Activated CD4-positive, alpha-beta memory T cell treated with anti-CD3 and anti-CD28 coated beads for 36 hours (primary cell): ENCODE measurements at regions not wholly inside any gene's neighbourhood (a gene's known extent, or its start where the extent isn't known, plus 50 kb on each side); places are given as distances from the start of the nearest gene placed in this dataset.

Source experiments
- CTCF ChIA-PET: fragments of 350-600 bp; sonication (Branson Sonifier 250); formaldehyde crosslinking; loops from one replicate; lab custom pipeline; 2021; ENCODE audit warnings: antibody characterized with exemption, inconsistent platforms; lab: Charles Lee
- POLR2A ChIA-PET: fragments of 350-600 bp; sonication (Branson Sonifier 250); formaldehyde crosslinking; loops from one replicate; lab custom pipeline; 2021; ENCODE audit warnings: antibody characterized with exemption; lab: Charles Lee
- DNase-seq: peaks from one replicate; pipeline ENCODE4 v3.0.0-alpha.2; 2020
- H3K27ac Mint-ChIP-seq: one replicate; pipeline ENCODE4 v1.8.0; 2021; ENCODE audit warnings: mixed read lengths
- H3K27me3 Mint-ChIP-seq: one replicate; pipeline ENCODE4 v1.8.0; 2021; ENCODE audit warnings: mixed read lengths
- H3K36me3 Mint-ChIP-seq: one replicate; pipeline ENCODE4 v1.8.0; 2021; ENCODE audit warnings: mixed read lengths
- H3K4me1 Mint-ChIP-seq: one replicate; pipeline ENCODE4 v1.8.0; 2021; ENCODE audit warnings: low read depth, mixed read lengths
- H3K4me3 Mint-ChIP-seq: one replicate; pipeline ENCODE4 v1.8.0; 2021; ENCODE audit warnings: mild to moderate bottlenecking, mixed read lengths
- H3K9me3 Mint-ChIP-seq: one replicate; pipeline ENCODE4 v1.8.0; 2021; ENCODE audit warnings: mixed read lengths
- intact Hi-C: fragments of 100-400 bp; cut with micrococcal nuclease; formaldehyde crosslinking; loops from one replicate; pipeline ENCODE4 v1.15.1; 2023

DNA sequence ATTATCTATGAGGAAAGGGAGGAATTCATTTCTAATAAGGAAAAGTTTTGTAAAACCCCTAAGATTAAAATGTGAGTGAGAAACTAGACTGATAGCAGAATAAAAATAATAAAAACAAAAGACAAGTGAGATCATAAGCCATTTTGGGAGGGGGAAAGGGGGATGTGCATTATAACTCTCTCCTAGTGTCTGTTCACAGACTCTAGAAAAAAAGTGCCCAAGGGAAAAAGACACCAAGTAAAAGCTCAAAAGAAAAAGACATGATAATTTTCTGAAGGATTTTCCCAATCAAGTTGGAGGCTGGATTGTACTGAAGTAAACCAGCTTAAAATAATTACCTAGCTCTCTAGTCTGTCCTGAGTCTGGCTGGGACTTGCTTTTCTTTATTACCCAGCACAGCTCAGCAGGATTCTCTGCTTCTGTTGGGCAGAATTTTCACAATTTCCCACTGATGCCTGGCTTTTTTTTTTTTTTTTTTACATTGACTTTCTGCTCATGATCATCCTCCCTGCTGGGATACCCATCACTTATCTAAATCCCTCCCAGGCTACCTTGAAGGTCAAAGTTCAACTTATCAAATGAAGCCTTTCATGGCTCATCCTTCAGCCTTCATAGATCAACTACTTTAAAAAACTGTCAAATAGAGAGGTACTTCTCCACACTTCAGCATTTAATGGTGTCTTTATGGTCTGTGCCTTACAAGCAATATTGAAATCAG lies 124.2 kb upstream of the KCNJ16 start:
- ChIA-PET CTCF (no interaction called here), POLR2A (no interaction called here)
- Mint-ChIP-seq H3K27ac (no peak overlapping the region), H3K36me3 (no peaks in the 10 kb centered on the region), H3K4me1 (no peaks in the 10 kb centered on the region), H3K4me3 (no peak overlapping the region), H3K9me3 (no peaks in the 10 kb centered on the region), H3K27me3 (no peaks in the 10 kb centered on the region)
- intact Hi-C loops: no loop called here
- no peak for DNase-seq

- intact Hi-C loops: no loop called here
- Mint-ChIP-seq H3K4me1 (no peaks in the 10 kb centered on the region), H3K4me3 (no peak overlapping the region), H3K36me3 (no peaks in the 10 kb centered on the region), H3K27me3 (no peaks in the 10 kb centered on the region), H3K27ac (no peak overlapping the region), H3K9me3 (no peaks in the 10 kb centered on the region)
- ChIA-PET CTCF (no interaction called here), POLR2A (no interaction called here)
- no peak for DNase-seq
Measured at GRCh38 chr17:69954241-69954925, 120.6 kb upstream of the KCNJ16 start.

DNA sequence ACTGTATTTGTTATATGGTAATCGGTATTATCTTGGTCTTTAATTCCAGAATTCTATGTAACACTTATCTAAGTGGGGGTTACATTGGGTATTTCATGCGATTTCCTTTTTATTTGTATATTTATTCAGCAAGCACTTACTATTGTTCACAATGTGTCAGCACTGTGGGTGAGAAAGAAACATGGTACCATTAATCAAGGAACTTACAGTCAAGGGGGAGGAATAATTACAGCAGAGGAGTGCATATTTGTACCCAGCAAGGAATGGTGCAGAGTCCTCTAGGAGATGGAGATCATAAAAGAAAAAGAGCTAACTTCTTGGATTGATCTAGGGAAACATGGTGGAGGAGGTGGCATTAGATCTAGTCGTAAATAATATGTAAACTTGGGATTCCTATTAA lies 117.0 kb upstream of the KCNJ16 start:
- H3K36me3 Mint-ChIP-seq: no peaks in the 10 kb centered on the region
- H3K27me3 Mint-ChIP-seq: no peaks in the 10 kb centered on the region
- intact Hi-C loops: no loop called here
- DNase-seq: no peak
- ChIA-PET POLR2A (no interaction called here), CTCF (no interaction called here)
- no peak overlapping the region for H3K27ac Mint-ChIP-seq
- no peak overlapping the region for H3K4me3 Mint-ChIP-seq
- H3K9me3 Mint-ChIP-seq: no peaks in the 10 kb centered on the region
- no peaks in the 10 kb centered on the region for H3K4me1 Mint-ChIP-seq

DNA sequence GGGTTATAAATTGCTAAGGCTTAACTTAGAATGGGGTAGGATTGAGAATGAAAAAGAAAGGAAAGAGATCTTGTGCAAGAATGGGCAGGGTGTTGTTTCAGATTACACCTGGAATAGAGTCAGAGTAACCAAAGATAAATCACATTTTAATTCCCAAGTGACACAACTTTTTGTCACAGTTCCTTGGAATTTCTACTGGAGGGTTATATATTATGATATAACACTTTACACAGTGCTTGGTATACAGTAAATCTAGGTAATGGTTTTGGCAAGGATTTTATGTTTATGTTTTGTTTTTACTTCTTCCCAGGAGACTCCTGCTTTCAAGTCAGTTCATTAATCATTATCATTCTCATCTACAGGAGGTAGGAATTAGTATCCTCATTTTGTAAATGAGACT lies 115.7 kb upstream of the KCNJ16 start:
- H3K9me3 Mint-ChIP-seq: no peaks in the 10 kb centered on the region
- H3K27me3 Mint-ChIP-seq: no peaks in the 10 kb centered on the region
- H3K4me1 Mint-ChIP-seq: no peaks in the 10 kb centered on the region
- DNase-seq: no peak
- no peaks in the 10 kb centered on the region for H3K36me3 Mint-ChIP-seq
- CTCF ChIA-PET: no interaction called here
- no peak overlapping the region for H3K27ac Mint-ChIP-seq
- POLR2A ChIA-PET: no interaction called here
- no peak overlapping the region for H3K4me3 Mint-ChIP-seq
- intact Hi-C loops: no loop called here

DNA sequence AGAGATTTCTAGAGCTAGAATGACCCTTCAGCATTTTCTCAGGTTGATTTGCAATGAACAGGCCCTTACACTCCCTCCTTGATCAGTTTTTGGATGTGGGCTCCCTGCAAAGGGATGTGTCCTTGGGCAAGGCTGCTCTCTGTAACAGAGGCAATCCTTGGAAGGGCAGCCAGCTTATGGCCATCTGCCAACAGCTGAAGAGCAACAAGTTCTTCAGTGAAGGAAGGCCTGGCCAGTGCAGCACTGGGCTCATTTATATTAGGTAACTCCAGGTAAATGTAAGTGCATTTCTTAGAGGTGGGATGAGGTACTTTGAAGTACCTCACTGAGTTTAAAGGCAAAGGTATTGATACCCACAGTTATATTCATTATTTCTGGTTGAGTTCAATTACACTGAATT lies 114.3 kb upstream of the KCNJ16 start:
- Mint-ChIP-seq H3K27ac (no peak overlapping the region), H3K4me1 (no peaks in the 10 kb centered on the region), H3K36me3 (no peaks in the 10 kb centered on the region), H3K4me3 (no peak overlapping the region), H3K27me3 (no peaks in the 10 kb centered on the region), H3K9me3 (peaks cover 4% of the 10 kb centered on the region)
- ChIA-PET CTCF (no interaction called here), POLR2A (no interaction called here)
- intact Hi-C loops: no loop called here
- no peak for DNase-seq

DNA sequence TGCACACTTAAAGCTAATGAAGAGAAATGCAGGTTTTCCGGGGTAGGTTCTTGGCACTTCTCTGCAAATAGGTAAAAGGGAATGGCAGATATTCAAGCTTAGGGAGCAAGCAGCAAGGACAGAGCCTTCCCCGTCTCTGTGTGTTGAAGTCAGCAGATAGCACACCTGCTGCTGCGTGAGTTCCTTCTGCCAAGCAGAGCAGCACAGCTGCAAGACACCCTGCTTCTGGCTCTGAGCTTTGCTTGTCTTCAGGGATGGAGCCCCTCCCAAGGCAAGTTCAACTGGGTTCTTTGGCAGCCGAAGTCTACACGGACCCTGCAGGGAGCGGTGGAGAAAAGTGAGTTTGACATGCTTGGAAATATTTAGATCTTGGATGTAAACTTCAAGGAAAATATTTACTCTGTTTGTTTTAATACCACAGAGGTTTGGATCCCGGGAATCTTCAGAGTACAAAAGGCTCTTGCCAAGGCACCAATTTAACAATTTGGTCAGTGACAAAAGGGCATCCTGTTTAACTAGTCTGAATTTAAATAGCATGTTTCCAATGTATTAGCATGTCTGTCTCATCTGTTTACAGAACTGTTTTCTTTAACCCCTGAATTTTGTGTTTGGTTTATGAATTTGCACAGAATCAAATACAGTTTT lies 113.4 kb upstream of the KCNJ16 start:
- CTCF ChIA-PET: no interaction called here
- Mint-ChIP-seq H3K4me1 (no peaks in the 10 kb centered on the region), H3K27ac (no peak overlapping the region), H3K4me3 (no peak overlapping the region), H3K36me3 (no peaks in the 10 kb centered on the region), H3K27me3 (no peaks in the 10 kb centered on the region), H3K9me3 (peaks cover 4% of the 10 kb centered on the region)
- POLR2A ChIA-PET: no interaction called here
- intact Hi-C loops: no loop called here
- DNase-seq: no peak

DNA sequence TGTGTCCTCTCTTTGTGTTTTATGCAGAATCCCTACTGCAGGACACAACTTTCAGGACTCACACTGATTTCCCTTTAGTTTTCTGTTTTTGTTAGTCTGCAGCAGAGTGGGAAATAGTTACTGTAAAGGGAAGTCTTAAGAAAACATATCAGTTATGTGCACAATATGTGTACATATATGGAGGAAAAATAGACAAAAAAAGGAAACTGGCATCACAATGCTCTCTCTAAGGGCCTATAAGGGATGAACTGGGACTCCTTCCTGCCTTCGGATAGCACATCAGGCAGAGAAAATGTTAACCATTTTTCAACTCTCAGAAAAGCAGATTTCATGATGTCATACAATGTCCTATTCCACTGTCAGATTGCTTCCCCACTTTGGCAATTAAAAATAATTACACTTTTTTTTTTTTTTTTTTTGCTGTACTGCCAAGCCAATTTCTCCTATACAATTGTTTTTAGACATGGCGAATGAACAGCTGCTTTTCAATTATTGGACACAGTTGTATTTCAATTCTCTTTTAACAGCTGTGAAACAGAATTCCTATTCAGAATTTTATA lies 112.5 kb upstream of the KCNJ16 start:
- H3K4me3 Mint-ChIP-seq: no peak overlapping the region
- DNase-seq: no peak
- intact Hi-C loops: no loop called here
- peaks cover 1% of the 10 kb centered on the region for H3K27me3 Mint-ChIP-seq
- CTCF ChIA-PET: no interaction called here
- H3K4me1 Mint-ChIP-seq: no peaks in the 10 kb centered on the region
- POLR2A ChIA-PET: no interaction called here
- H3K36me3 Mint-ChIP-seq: no peaks in the 10 kb centered on the region
- H3K27ac Mint-ChIP-seq: no peak overlapping the region
- peaks cover 4% of the 10 kb centered on the region for H3K9me3 Mint-ChIP-seq

- POLR2A ChIA-PET: no interaction called here
- intact Hi-C loops: no loop called here
- DNase-seq: no peak
- peaks cover 4% of the 10 kb centered on the region for H3K9me3 Mint-ChIP-seq
- H3K27me3 Mint-ChIP-seq: peaks cover 1% of the 10 kb centered on the region
- H3K36me3 Mint-ChIP-seq: no peaks in the 10 kb centered on the region
- no peak overlapping the region for H3K4me3 Mint-ChIP-seq
- CTCF ChIA-PET: no interaction called here
- no peaks in the 10 kb centered on the region for H3K4me1 Mint-ChIP-seq
- no peak overlapping the region for H3K27ac Mint-ChIP-seq
Measured at GRCh38 chr17:69967910-69968411, 107.1 kb upstream of the KCNJ16 start.

GRCh38 chr17:69969897-69970296 lies 105.1 kb upstream of the KCNJ16 start:
- Mint-ChIP-seq H3K4me3 (no peak overlapping the region), H3K4me1 (no peaks in the 10 kb centered on the region), H3K9me3 (peaks cover 8% of the 10 kb centered on the region), H3K36me3 (no peaks in the 10 kb centered on the region), H3K27ac (no peak overlapping the region), H3K27me3 (peaks cover 1% of the 10 kb centered on the region)
- POLR2A ChIA-PET: no interaction called here
- no peak for DNase-seq
- intact Hi-C loops: no loop called here
- CTCF ChIA-PET: no interaction called here

DNA sequence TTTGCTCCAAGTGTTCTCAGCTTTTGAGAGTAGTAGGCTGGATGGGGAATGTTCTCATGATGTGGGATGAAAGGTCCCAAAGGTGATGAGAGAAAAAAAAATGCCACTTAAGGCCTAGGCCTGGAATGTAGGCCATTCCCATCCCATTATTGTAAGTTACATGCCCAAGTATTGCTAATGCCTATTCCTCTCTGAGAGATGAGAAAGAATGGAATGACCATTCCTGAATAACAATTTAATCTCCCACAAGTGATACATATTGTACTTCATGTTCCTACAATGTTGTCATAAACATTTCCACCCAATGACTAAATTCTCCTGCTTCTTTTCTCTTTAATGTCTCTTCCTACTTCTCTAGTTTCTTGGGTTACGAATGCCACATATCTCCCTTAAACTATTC lies 102.8 kb upstream of the KCNJ16 start:
- Mint-ChIP-seq H3K9me3 (peaks cover 4% of the 10 kb centered on the region), H3K4me1 (no peaks in the 10 kb centered on the region), H3K4me3 (no peak overlapping the region), H3K27me3 (no peaks in the 10 kb centered on the region), H3K36me3 (no peaks in the 10 kb centered on the region), H3K27ac (no peak overlapping the region)
- no peak for DNase-seq
- ChIA-PET CTCF (no interaction called here), POLR2A (no interaction called here)
- intact Hi-C loops: no loop called here

GRCh38 chr17:69975808-69976207 lies 99.2 kb upstream of the KCNJ16 start:
- no peak for DNase-seq
- Mint-ChIP-seq H3K27me3 (peaks cover 3% of the 10 kb centered on the region), H3K27ac (no peak overlapping the region), H3K4me3 (no peak overlapping the region), H3K9me3 (peaks cover 4% of the 10 kb centered on the region), H3K4me1 (no peaks in the 10 kb centered on the region), H3K36me3 (no peaks in the 10 kb centered on the region)
- intact Hi-C loops: no loop called here
- ChIA-PET CTCF (no interaction called here), POLR2A (no interaction called here)

DNA sequence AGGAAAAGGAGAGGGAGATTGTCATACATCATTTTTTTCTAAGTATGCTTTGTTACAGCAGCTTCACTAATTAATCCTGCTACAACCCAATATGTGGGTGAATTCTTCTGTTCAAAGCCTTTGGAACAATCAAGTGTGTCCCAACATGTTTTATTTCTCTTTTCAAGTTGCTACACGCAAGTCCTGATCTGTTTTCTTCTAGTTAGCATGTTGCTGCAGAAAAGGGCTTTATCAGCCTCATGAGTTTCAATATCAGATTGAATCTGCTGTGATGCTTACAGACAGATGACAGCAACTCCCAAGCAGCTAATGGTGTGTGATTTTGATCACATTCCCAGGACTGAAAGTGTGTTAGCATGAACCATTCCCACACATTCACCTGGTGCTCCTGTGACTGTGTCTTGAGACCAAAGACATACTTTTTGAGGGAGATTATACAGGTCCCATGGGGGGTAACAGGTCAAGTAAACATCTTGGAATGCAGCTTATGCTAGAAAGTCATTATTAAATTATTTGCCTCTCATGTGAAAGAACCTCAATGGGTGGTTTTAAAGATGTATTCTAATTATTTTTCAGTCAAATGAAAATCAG lies 96.9 kb upstream of the KCNJ16 start:
- H3K9me3 Mint-ChIP-seq: peaks cover 4% of the 10 kb centered on the region
- no peak overlapping the region for H3K4me3 Mint-ChIP-seq
- ChIA-PET CTCF (no interaction called here), POLR2A (no interaction called here)
- intact Hi-C loops: no loop called here
- no peak for DNase-seq
- H3K36me3 Mint-ChIP-seq: no peaks in the 10 kb centered on the region
- peaks cover 3% of the 10 kb centered on the region for H3K27me3 Mint-ChIP-seq
- H3K27ac Mint-ChIP-seq: no peak overlapping the region
- H3K4me1 Mint-ChIP-seq: no peaks in the 10 kb centered on the region
